Sciatic nerve (tissue), 2 donors: ENCODE measurements at regions not wholly inside any gene's neighbourhood (a gene's known extent, or its start where the extent isn't known, plus 50 kb on each side); places are given as distances from the start of the nearest gene placed in this dataset.

ENCODE experiments used
- ATAC-seq: fragments of 200-7000 bp; cut with Tn5 transposase; one replicate; pipeline ENCODE4 v1.9.1; 2020; ENCODE audit warnings: mild to moderate bottlenecking, moderate library complexity
- DNase-seq: peaks from one replicate; pipeline ENCODE4 v3.0.0-alpha.2; 2020; ENCODE audit warnings: low spot score
- intact Hi-C: fragments of 100-400 bp; cut with DNase I; formaldehyde crosslinking; loops from one replicate; pipeline ENCODE4 v1.14.2; 2022
- donor health status: DM: no; HTN: no; CAD: no.
- donor health status: DM: no; HTN: no; CAD: no.

DNA sequence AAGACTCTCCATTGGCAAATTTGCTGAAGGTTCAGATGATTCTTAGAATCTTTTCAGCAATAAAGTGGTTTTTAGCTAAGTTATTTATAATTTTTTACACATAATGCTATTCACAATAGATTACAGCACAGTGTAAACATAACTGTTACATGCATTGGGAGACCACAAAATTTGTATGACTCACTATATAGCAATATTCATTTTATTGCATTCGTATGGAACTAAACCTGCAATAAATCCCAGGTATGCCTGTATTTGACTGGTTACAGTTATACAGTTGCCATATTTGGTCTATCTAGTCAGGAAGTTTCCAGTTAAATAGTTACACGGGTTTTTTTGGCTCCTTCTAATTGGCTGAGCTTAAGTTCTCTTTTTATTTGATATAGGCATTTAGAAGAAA lies 220.8 kb downstream of the MRPS30 start:
- intact Hi-C loops = no loop called here
- DNase-seq = no peak
- ATAC-seq = no peak

DNA sequence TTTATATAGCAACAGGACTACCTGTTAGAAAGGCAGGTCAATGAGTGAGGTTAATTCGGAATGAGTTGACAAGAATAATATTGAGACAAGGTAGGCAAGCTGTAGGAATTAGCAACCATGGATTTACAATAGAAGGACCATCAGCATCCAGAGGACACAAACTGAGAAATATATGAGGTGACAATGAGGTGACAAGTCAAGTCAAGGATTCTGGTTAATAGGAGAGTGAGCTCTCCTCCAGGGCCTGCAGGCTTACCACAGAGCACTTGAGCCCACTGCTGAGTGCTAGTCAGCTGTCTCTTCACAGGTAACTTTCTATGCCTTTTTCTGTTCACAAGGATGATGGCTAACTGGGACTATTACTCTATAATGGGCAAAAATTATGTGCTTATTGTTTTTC lies 227.2 kb downstream of the MRPS30 start:
- intact Hi-C loops = no loop called here
- DNase-seq (no peak), ATAC-seq (no peak)

DNA sequence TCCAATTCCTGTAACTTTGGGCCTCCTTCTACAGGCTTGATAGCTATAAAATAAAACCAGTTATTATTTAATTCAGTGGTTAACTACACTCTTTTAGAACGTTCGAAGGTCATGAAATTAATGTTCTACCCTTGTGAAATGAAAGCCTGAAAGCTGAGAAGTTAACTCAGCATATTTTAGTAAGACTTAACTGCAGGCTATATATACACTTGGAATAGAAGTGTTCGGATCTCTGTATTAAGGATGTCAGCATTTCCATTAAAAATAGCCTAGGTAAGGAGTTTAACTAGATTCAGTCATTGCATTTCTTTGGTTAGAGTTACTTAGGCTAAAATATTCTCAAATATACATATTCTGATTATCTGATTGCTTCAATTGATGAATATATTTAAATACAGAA lies 229.2 kb downstream of the MRPS30 start:
- intact Hi-C loops = no loop called here
- ATAC-seq (no peak), DNase-seq (no peak)

DNA sequence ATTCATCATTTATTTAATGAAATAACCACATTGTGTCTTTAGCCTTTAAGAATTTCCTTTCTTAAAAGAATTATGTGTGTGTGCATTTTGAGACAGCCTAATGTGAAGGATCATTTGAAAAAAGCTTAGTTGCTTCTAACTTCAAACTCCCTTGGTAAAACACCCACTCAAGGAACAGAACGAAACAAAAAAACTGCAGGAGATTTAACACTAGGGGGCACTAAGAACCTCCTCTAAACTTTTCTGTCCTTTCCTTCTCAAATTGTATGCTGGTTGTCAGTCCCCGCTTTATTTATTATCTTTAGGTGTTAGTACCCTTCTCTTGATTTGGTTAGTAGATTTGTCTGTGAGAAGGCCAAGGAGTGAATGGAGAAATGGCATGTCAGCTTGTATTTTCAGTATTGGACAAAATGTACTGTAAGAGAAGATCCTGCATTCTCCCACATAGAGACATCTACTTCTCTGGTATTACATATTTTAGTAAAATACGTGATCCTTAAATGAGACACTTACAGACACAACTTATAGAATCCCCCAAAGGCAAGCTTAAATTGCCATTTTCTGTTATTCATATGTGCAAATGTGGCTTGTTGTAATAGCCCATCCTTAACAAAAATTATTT lies 229.7 kb downstream of the MRPS30 start:
- DNase-seq = no peak
- no peak for ATAC-seq
- intact Hi-C loops = no loop called here

- DNase-seq (no peak), ATAC-seq (no peak)
- intact Hi-C loops = no loop called here
Observed at GRCh38 chr5:45042283-45042682, 233.5 kb downstream of the MRPS30 start.

- ATAC-seq (no peak), DNase-seq (no peak)
- intact Hi-C loops = no loop called here
Observed at GRCh38 chr5:45057564-45057963, 248.8 kb downstream of the MRPS30 start.

DNA sequence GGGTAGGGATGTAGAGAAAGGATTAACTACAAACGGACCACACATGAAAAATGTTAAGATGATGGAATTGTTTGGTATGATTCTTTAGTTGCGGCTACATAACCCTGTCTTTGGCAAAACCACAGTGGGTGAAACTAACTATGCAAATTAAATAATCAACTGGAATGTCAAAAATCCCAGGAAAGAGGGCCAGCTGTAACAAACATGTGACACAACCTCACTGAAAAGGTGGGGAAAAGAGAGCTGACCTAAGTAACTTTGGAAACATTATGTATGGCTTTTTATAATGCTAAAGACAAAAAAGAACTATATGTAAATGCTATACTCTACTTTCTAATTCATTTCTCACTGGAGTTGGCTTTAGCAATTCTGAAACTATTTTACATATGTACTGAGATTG lies 252.0 kb downstream of the MRPS30 start:
- ATAC-seq (no peak), DNase-seq (no peak)
- intact Hi-C loops = no loop called here

DNA sequence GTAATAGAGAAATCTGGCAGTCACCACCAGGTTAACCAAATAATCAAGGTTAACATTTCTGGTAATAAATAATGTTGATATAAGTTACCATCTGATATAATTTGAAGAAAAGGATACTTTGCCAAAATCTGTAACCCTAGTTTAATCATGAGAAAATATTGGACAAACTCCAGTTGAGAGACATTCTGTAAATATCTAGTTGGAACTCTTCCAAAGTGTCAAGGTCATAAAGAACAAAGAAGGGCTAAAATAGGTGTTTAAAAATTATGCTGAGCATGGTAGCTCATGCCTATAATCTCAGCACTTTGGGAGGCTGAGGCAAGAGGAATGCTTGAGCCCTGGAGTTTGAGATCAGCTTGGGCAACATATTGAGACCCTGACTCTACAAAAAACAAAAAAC lies 253.3 kb downstream of the MRPS30 start:
- intact Hi-C loops = no loop called here
- DNase-seq = no peak
- ATAC-seq = no peak

- no peak for DNase-seq
- intact Hi-C loops = no loop called here
- no peak for ATAC-seq
Observed at GRCh38 chr5:45081082-45081481, 272.3 kb downstream of the MRPS30 start.

DNA sequence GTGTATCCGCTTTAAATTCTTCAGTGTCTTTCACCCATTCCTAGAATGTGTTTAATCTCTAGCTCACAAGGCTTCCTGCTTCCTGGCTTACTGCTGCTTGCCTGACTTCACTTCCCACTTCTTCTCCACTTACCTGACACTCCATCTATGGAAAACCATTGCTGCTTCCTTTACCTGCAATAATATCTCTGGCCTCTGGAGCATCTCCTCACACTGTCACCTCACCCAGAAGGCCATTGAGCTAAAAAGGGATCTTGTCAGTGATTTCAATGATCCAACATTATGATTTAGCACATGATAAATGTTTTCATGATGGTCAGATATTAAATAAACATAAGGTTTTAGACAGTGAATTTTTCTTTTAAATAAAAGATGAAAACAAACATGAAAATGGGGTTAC lies 281.1 kb downstream of the MRPS30 start:
- DNase-seq (no peak), ATAC-seq (no peak)
- intact Hi-C loops = no loop called here

DNA sequence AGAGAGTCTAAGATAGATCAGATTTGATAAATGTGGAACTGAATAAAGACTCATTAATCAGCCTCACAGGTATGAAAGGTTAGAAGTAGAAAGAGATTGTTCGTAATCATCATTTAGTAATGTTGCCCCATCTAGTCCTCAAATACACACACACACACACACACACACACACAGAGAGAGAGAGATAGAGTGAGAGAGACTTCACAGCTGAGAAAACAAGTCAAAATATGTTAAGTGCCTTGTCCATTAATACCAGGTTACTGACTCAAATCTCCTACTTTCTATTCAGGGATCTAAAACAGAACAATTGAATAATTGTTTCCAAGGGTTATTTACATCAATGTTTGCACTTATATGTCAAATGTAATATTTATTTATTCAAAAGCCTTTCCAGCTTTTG lies 284.6 kb downstream of the MRPS30 start:
- intact Hi-C loops = no loop called here
- no peak for ATAC-seq
- DNase-seq = no peak

DNA sequence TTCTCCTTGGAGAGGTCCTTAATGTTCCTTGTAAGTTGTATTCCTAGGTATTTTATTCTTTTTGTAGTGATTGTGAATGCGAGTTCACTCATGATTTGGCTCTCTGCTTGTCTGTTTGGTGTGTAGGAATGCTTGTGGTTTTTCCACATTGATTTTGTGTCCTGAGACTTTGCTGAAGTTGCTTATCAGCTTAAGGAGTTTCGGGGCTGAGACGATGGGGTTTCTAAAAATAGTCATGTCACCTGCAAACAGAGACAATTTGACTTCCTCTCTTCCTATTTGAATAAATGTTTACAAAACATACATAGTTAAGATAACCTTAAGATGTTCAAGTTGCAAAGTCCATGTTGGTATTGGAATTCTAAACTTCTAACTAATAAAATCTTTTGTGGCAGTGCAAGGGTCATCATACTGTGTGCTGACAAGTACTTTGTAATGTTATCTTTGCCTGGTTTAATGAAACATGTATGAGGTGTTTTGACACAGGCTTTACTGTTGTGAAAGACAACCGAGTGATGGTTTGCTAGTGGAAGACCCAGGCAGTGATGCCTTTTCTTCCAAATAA lies 286.2 kb downstream of the MRPS30 start:
- intact Hi-C loops = no loop called here
- DNase-seq = no peak
- ATAC-seq = no peak

DNA sequence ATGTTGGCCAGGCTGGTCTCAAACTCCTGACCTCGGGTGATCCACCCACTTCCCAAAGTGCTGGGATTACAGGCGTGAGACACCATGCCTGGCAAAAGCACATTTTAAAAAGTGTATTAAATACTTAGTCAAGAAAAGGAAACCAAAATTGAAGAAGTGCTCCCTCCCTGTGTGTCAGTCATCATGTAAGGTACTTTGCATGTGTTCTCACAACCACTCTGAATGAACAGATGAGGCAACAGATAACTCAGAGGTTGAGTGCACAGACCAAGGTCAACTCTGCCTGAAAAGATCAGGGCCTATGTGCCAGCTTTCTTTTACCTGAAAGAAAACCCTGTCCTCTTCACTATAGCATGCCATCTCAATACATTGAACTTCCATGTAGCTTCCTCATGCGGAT lies 289.7 kb downstream of the MRPS30 start:
- DNase-seq (no peak), ATAC-seq (no peak)
- intact Hi-C loops = no loop called here

DNA sequence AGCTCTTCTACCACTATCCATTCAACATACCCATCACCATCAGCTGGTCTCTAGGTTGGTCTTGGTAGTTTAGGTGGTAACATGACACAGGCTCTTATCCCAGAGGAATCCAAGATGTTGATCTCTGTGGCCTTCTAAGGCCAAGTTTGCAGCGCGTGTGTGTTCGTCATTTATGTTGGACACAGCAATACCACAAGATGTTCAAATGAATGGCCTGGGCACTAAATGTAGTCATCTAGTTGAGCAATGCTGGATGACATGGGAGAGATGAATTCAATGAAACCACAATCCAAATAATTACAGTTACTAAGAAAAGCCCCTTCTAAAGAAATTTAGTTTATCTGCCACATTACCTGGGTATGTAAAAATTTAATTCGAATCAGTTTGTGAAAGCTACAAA lies 292.4 kb downstream of the MRPS30 start:
- ATAC-seq = no peak
- intact Hi-C loops = no loop called here
- no peak for DNase-seq

- DNase-seq (no peak), ATAC-seq (no peak)
- intact Hi-C loops = no loop called here
Observed at GRCh38 chr5:45105491-45105994, 296.8 kb downstream of the MRPS30 start.

GRCh38 chr5:45109062-45109461 lies 300.3 kb downstream of the MRPS30 start:
- DNase-seq (no peak), ATAC-seq (no peak)
- intact Hi-C loops = no loop called here

DNA sequence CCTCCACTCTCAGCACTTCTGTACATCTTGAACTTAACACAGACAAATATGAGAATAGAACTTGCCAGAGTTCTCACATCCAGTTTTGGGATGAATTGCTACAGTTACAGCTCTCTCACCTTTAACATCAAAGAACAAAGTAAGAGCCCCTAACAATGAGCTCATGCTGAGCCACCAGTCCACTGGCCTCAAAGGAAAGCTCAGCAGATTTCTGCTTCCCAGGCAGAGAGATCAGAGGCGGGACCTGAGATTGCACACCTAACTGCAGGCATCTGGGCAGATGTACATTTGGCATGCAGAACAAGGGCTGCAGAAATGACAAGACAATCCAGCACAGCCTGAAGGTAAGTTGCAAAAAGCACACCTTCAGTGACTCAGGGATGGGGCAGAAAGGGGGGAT lies 300.9 kb downstream of the MRPS30 start:
- no peak for DNase-seq
- no peak for ATAC-seq
- intact Hi-C loops = no loop called here

- ATAC-seq = no peak
- no peak for DNase-seq
- intact Hi-C loops = no loop called here
Observed at GRCh38 chr5:45110399-45110798, 301.7 kb downstream of the MRPS30 start.

- ATAC-seq = no peak
- no peak for DNase-seq
- intact Hi-C loops = no loop called here
Observed at GRCh38 chr5:45113726-45114125, 305.0 kb downstream of the MRPS30 start.

DNA sequence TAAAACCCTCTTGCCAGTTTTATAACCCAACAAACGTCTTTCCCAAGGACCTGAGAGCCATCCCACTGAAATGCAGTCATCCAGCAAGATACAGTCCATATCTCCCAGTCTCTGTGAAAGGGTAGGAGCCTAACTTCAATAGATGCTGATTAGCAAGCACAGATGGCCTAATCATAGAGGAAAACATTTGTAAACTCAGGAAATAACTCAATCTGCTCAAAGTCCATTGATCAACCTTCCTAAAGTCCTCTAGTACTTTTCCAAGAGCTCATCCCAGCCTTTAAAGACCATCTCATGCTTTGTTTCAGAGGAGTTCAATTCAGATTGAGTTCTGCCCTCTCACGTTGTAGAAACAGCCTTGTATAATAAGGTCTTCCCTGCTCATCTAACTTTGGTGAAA lies 324.2 kb downstream of the MRPS30 start:
- intact Hi-C loops = no loop called here
- ATAC-seq = no peak
- DNase-seq = no peak

GRCh38 chr5:45162974-45163373 lies 354.2 kb downstream of the MRPS30 start:
- no peak for ATAC-seq
- intact Hi-C loops = no loop called here
- no peak for DNase-seq
